Keratinocyte (primary cell): ENCODE measurements at regions not wholly inside any gene's neighbourhood (a gene's known extent, or its start where the extent isn't known, plus 50 kb on each side); places are given as distances from the start of the nearest gene placed in this dataset.
A peak's percentile ranks its signal among the peaks of the same experiment; 100 is the strongest.

Experiments
- DNase-seq: peaks from one replicate; pipeline ENCODE4 v3.0.0-alpha.2; 2011; ENCODE audit warnings: low read depth, missing footprints, low spot score
- FAIRE-seq: peaks from 2 replicates; lab custom pipeline; 2011; peaks lifted over from hg19 to GRCh38; lab: Jason Lieb, UNC
- H2AFZ ChIP-seq: 2 replicates; pipeline ENCODE4 v1.6.0; 2012; ENCODE audit warnings: low read length, control low read depth, inconsistent platforms; ENCODE audit not compliant: control insufficient read depth
- H3K27ac ChIP-seq: 2 replicates; pipeline ENCODE4 v1.5.1; 2011; ENCODE audit warnings: low read length; ENCODE audit not compliant: control insufficient read depth, insufficient read depth
- H3K27me3 ChIP-seq: 3 replicates; pipeline ENCODE4 v1.6.0; 2011; ENCODE audit warnings: low read length; ENCODE audit not compliant: control insufficient read depth, insufficient read depth; ENCODE audit errors: extremely low read depth
- H3K36me3 ChIP-seq, 2 experiments: 2 replicates in 1 of 2; 3 replicates in 1 of 2; pipeline ENCODE4 v1.5.1; 2011; ENCODE audit warnings: low read length in 2 of 2, mild to moderate bottlenecking in 1 of 2; ENCODE audit not compliant: control insufficient read depth in 2 of 2, insufficient read depth in 2 of 2; ENCODE audit errors: extremely low read depth in 1 of 2
- H3K4me1 ChIP-seq: 3 replicates; pipeline ENCODE4 v1.5.1; 2011; ENCODE audit warnings: low read length; ENCODE audit not compliant: control insufficient read depth, insufficient read depth; ENCODE audit errors: extremely low read depth
- H3K4me2 ChIP-seq: 3 replicates; pipeline ENCODE4 v1.6.0; 2011; ENCODE audit warnings: low read depth, low read length; ENCODE audit not compliant: control insufficient read depth, insufficient read depth; ENCODE audit errors: extremely low read depth
- H3K4me3 ChIP-seq, 3 experiments: fragments of 200-600 bp in 1 of 3; sonication (generic) in 1 of 3; 2 replicates in 2 of 3; 3 replicates in 1 of 3; pipeline ENCODE4 v1.5.1; 2011 to 2016; ENCODE audit warnings: low read length in 3 of 3, mild to moderate bottlenecking in 3 of 3, control low read depth in 2 of 3, inconsistent platforms in 1 of 3, low read depth in 1 of 3, mixed read lengths in 1 of 3, mixed run types in 1 of 3, moderate library complexity in 1 of 3; ENCODE audit not compliant: control insufficient read depth in 2 of 3, insufficient read depth in 2 of 3; ENCODE audit errors: extremely low read depth in 1 of 3
- H3K79me2 ChIP-seq: 2 replicates; pipeline ENCODE4 v1.6.0; 2012; ENCODE audit warnings: low read length; ENCODE audit not compliant: control insufficient read depth, insufficient read depth
- H3K9ac ChIP-seq: 3 replicates; pipeline ENCODE4 v1.6.0; 2011; ENCODE audit warnings: low read length; ENCODE audit not compliant: control insufficient read depth, insufficient read depth; ENCODE audit errors: extremely low read depth
- H3K9me1 ChIP-seq: 3 replicates; pipeline ENCODE4 v1.6.0; 2011; ENCODE audit warnings: low read length; ENCODE audit not compliant: control insufficient read depth, insufficient read depth; ENCODE audit errors: extremely low read depth
- H3K9me3 ChIP-seq: 2 replicates; pipeline ENCODE4 v1.5.1; 2012; ENCODE audit warnings: low read depth, low read length; ENCODE audit not compliant: control insufficient read depth
- H4K20me1 ChIP-seq: 3 replicates; pipeline ENCODE4 v1.6.0; 2011; ENCODE audit warnings: low read length; ENCODE audit not compliant: control insufficient read depth, insufficient read depth; ENCODE audit errors: extremely low read depth
- EZH2 ChIP-seq: IDR thresholded peaks from one replicate; pipeline ENCODE4 v1.6.1; 2012; ENCODE audit warnings: inconsistent platforms, mild to moderate bottlenecking, low read length, moderate library complexity
- dilution Hi-C: fragments of 300-500 bp; cut with MboI; formaldehyde crosslinking; loops from one replicate; pipeline ENCODE4 v1.7.0; 2020; ENCODE audit warnings: low sequenced_read_pairs; ENCODE audit not compliant: extremely low pct_ligation_motif_present
- TF ChIP-seq, protein P1 (sequence below), 3 experiments: IDR thresholded peaks in 1 of 3; conservative IDR thresholded peaks in 1 of 3; optimal IDR thresholded peaks in 1 of 3; 2 replicates in 2 of 3; 3 replicates in 1 of 3; pipeline versions ENCODE3 to v1.5.1; 2011; ENCODE audit warnings: low read length in 3 of 3, mild to moderate bottlenecking in 3 of 3, moderate library complexity in 2 of 3, control low read depth in 1 of 3, inconsistent platforms in 1 of 3; ENCODE audit not compliant: insufficient read depth in 2 of 3; ENCODE audit errors: extremely low read depth in 1 of 3

DNA sequence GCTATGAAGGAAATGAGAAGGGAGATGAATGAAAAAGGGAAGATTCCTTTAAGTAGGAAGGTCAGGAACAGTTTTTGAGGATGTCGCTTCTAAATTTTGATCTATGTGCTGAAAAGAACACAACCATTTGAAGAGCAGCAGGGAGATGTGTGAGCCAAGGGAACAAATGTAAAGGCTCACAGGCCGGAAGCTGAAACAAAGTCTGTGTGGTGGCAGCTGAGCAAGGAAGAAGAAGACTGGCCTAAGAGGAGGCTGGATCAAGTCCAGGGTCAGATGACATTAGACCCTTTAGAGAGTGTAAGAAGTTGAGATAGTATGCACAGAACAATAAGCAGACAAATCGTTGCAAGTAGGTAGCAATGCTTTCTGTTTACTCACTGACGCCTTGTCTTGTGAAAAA, 1631.4 kb upstream of the TENM4 start:
- Histone ChIP-seq H4K20me1 (no peaks in the 10 kb centered on the region), H3K36me3 (no peaks in the 10 kb centered on the region), H3K9ac (no peak overlapping the region), H3K9me1 (no peaks in the 10 kb centered on the region), H3K79me2 (no peaks in the 10 kb centered on the region), H3K4me1 (peaks cover 4% of the 10 kb centered on the region), H3K4me2 (no peak overlapping the region), H3K9me3 (no peaks in the 10 kb centered on the region), H3K27ac (no peak overlapping the region), H3K27me3 (no peaks in the 10 kb centered on the region), H2AFZ (peak overlapping the region; percentile 3), H3K4me3 (no peak overlapping the region)
- dilution Hi-C loops: no loop called here
- DNase-seq: no peak
- no peak for TF ChIP-seq EZH2
- TF ChIP-seq, protein P1, sequence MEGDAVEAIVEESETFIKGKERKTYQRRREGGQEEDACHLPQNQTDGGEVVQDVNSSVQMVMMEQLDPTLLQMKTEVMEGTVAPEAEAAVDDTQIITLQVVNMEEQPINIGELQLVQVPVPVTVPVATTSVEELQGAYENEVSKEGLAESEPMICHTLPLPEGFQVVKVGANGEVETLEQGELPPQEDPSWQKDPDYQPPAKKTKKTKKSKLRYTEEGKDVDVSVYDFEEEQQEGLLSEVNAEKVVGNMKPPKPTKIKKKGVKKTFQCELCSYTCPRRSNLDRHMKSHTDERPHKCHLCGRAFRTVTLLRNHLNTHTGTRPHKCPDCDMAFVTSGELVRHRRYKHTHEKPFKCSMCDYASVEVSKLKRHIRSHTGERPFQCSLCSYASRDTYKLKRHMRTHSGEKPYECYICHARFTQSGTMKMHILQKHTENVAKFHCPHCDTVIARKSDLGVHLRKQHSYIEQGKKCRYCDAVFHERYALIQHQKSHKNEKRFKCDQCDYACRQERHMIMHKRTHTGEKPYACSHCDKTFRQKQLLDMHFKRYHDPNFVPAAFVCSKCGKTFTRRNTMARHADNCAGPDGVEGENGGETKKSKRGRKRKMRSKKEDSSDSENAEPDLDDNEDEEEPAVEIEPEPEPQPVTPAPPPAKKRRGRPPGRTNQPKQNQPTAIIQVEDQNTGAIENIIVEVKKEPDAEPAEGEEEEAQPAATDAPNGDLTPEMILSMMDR (optimal IDR thresholded peaks at IDR 0.05 in 1 of 3, IDR thresholded peaks at IDR 0.05 in 1 of 3, conservative IDR thresholded peaks at IDR 0.05 in 1 of 3; ENCODE audit: extremely low read depth in 1 of 3, insufficient read depth in 2 of 3, low read length in 3 of 3): no peak
- FAIRE-seq: peak; percentile 23

DNA sequence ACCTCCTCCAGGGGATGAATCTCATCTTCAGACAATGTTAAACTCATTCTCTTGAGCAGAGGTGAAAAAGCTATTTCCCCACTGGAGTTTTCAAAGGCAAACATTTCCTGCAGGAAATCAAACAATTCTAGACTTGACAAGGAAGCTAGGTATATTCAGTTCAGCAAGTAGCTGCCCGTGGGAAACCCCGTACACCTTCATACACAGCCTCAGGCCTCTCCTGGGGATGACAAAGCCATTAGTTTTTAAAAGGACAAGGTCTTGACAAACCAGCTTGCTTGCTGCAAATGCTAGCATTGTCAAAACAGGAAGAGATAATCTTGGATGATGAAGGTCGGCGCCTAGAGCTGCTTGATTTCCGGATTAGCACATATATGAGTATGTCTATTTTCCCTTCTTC, 1630.8 kb upstream of the TENM4 start:
- no peaks in the 10 kb centered on the region for H3K9me3 ChIP-seq
- DNase-seq: peak; percentile 2
- H3K79me2 ChIP-seq: no peaks in the 10 kb centered on the region
- FAIRE-seq: no peak
- no peak overlapping the region for H3K4me3 ChIP-seq
- H3K4me1 ChIP-seq: peaks cover 4% of the 10 kb centered on the region
- H3K36me3 ChIP-seq: no peaks in the 10 kb centered on the region
- no peak overlapping the region for H3K9ac ChIP-seq
- H3K27me3 ChIP-seq: no peaks in the 10 kb centered on the region
- no peaks in the 10 kb centered on the region for H4K20me1 ChIP-seq
- no peaks in the 10 kb centered on the region for H3K9me1 ChIP-seq
- TF ChIP-seq EZH2: no peak
- TF ChIP-seq, protein P1 (optimal IDR thresholded peaks at IDR 0.05 in 1 of 3, IDR thresholded peaks at IDR 0.05 in 1 of 3, conservative IDR thresholded peaks at IDR 0.05 in 1 of 3; ENCODE audit: extremely low read depth in 1 of 3, insufficient read depth in 2 of 3, low read length in 3 of 3): no peak
- dilution Hi-C loops: no loop called here
- H3K27ac ChIP-seq: no peak overlapping the region
- peak overlapping the region; percentile 9 for H3K4me2 ChIP-seq
- H2AFZ ChIP-seq: peak overlapping the region; percentile 17
